GM12878 (cell line): ENCODE measurements at regions not wholly inside any gene's neighbourhood (a gene's known extent, or its start where the extent isn't known, plus 50 kb on each side); places are given as distances from the start of the nearest gene placed in this dataset.

Experiments used
- ATAC-seq: fragments of 200-7000 bp; cut with Tn5 transposase; 3 replicates; pipeline ENCODE4 v1.9.1; 2020; ENCODE audit warnings: mild to moderate bottlenecking, moderate library complexity
- BruUV-seq: library from RNA; stranded (reverse); fragments of 400-500 nt; replicated peaks from 2 replicates; lab custom pipeline; 2021; lab: Mats Ljungman, UMichigan
- CTCF ChIA-PET: fragments of 300-600 bp; sonication (Branson Sonifier 250); formaldehyde crosslinking; extraction: SDS; loops from one replicate; lab custom pipeline; 2021; ENCODE audit warnings: inconsistent platforms; lab: Yijun Ruan, JAX
- POLR2A ChIA-PET: fragments of 350-600 bp; formaldehyde crosslinking; extraction: SDS; loops from one replicate; lab custom pipeline; 2021; ENCODE audit warnings: inconsistent platforms; lab: Charles Lee
- RAD21 ChIA-PET: fragments of 300-600 bp; sonication (Branson Sonifier 250); formaldehyde crosslinking; loops from one replicate; lab custom pipeline; 2023; ENCODE audit warnings: antibody characterized with exemption; ENCODE audit not compliant: unreplicated experiment; lab: Charles Lee
- SMC1A ChIA-PET: fragments of 300-600 bp; sonication (Branson Sonifier 250); formaldehyde crosslinking; loops from one replicate; lab custom pipeline; 2023; ENCODE audit not compliant: unreplicated experiment, uncharacterized antibody; lab: Charles Lee
- DNase-seq: peaks from one replicate; pipeline ENCODE4 v3.0.0-alpha.2; 2011; ENCODE audit warnings: low read depth, low spot score
- FAIRE-seq: peaks from 3 replicates; lab custom pipeline; 2011; peaks lifted over from hg19 to GRCh38; lab: Jason Lieb, UNC
- H2AFZ ChIP-seq: 2 replicates; pipeline ENCODE4 v1.6.0; 2011; ENCODE audit warnings: low read depth, low read length, control low read depth; ENCODE audit not compliant: control insufficient read depth
- H3K27ac ChIP-seq: 2 replicates; pipeline ENCODE4 v1.5.1; 2011; ENCODE audit warnings: control low read depth; ENCODE audit not compliant: control insufficient read depth, insufficient read depth
- H3K27me3 ChIP-seq, 2 experiments: replicated peaks in 1 of 2; 2 replicates each; pipeline versions ENCODE4 v1.6.0 to v1.6.1; 2011; ENCODE audit warnings: low read length in 1 of 2; ENCODE audit not compliant: control insufficient read depth in 2 of 2, insufficient read depth in 2 of 2
- H3K36me3 ChIP-seq, 2 experiments: 2 replicates each; pipeline ENCODE4 v1.5.1; 2011; ENCODE audit warnings: low read length in 1 of 2; ENCODE audit not compliant: control insufficient read depth in 2 of 2, insufficient read depth in 2 of 2
- H3K4me1 ChIP-seq: 2 replicates; pipeline ENCODE4 v1.6.1; 2011; ENCODE audit warnings: mild to moderate bottlenecking, low read length, moderate library complexity, mixed read lengths; ENCODE audit not compliant: control insufficient read depth, insufficient read depth
- H3K4me2 ChIP-seq: 2 replicates; pipeline ENCODE4 v1.6.0; 2011; ENCODE audit warnings: control low read depth; ENCODE audit not compliant: control insufficient read depth, insufficient read depth
- H3K4me3 ChIP-seq: fragments of 200-600 bp; sonication (generic); 2 replicates; pipeline ENCODE4 v1.5.1; 2016
- H3K79me2 ChIP-seq: 2 replicates; pipeline ENCODE4 v1.6.0; 2011; ENCODE audit warnings: low read length; ENCODE audit not compliant: control insufficient read depth, insufficient read depth
- H3K9ac ChIP-seq: 2 replicates; pipeline ENCODE4 v1.8.0; 2011; ENCODE audit warnings: low read length, control low read depth, mixed read lengths; ENCODE audit not compliant: control insufficient read depth, insufficient read depth
- H3K9me3 ChIP-seq: replicated peaks from 3 replicates; pipeline ENCODE4 v1.5.1; 2011; ENCODE audit warnings: mild to moderate bottlenecking, low read length; ENCODE audit not compliant: control insufficient read depth, insufficient read depth
- H4K20me1 ChIP-seq: 2 replicates; pipeline ENCODE4 v1.6.0; 2011; ENCODE audit not compliant: control insufficient read depth, insufficient read depth
- CHD2 ChIP-seq: IDR thresholded peaks from 2 replicates; pipeline ENCODE4 v1.6.1; 2011; ENCODE audit warnings: low read depth, low read length, improper control_type of control experiment, borderline replicate concordance
- PAX5 ChIP-seq: IDR thresholded peaks from 2 replicates; pipeline ENCODE4 v1.6.1; 2011; ENCODE audit warnings: low read depth, low read length, borderline replicate concordance
- RAD21 ChIP-seq: IDR thresholded peaks from 2 replicates; pipeline ENCODE4 v1.6.1; 2011; ENCODE audit warnings: mild to moderate bottlenecking, low read depth, low read length, moderate library complexity; ENCODE audit not compliant: insufficient read depth
- WGBS: methylation state at CpG from one replicate; pipeline ENCODE4 v1.1.6; 2016; ENCODE audit warnings: low lambda C conversion rate; ENCODE audit not compliant: insufficient replicate concordance, insufficient coverage; ENCODE audit errors: missing lambda C conversion rate; 5-methylcytosine and 5-hydroxymethylcytosine counted together
- in situ Hi-C: fragments of 300-500 bp; cut with MboI; formaldehyde crosslinking; loops from 9 replicates; pipeline ENCODE4 v1.14.3; 2018; ENCODE audit warnings: mixed read lengths
- intact Hi-C: fragments of 100-400 bp; cut with micrococcal nuclease; formaldehyde crosslinking; loops from one replicate; pipeline ENCODE4 v1.14.2; 2022; ENCODE audit not compliant: unreplicated experiment
- TF ChIP-seq, protein P1 (sequence below): fragments of 450-650 bp; IDR thresholded peaks from 2 replicates; pipeline ENCODE4 v1.6.1; 2018; ENCODE audit warnings: borderline replicate concordance, mild to moderate bottlenecking; ENCODE audit not compliant: partially characterized antibody

DNA sequence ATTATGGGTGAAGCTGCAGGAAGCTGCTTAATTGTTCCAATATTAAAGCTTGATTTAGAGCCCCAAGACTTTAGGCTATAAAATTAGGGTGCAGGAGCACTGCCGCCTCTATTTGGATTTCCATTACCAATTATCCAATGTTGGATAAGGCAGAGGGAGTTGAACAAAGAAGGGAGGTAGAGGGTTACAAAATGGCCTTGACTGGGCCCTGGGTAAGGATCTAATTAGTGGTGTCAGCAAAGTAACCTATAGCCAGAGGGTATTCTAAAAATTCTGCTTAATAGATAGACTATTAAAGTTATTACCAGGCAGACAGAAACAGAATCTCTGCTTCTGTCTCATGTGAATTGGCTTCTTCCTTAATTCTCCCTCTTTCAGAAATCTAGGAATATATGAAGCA lies 50.3 kb upstream of the DPPA4 start (continued):
- TF ChIP-seq, protein P1, sequence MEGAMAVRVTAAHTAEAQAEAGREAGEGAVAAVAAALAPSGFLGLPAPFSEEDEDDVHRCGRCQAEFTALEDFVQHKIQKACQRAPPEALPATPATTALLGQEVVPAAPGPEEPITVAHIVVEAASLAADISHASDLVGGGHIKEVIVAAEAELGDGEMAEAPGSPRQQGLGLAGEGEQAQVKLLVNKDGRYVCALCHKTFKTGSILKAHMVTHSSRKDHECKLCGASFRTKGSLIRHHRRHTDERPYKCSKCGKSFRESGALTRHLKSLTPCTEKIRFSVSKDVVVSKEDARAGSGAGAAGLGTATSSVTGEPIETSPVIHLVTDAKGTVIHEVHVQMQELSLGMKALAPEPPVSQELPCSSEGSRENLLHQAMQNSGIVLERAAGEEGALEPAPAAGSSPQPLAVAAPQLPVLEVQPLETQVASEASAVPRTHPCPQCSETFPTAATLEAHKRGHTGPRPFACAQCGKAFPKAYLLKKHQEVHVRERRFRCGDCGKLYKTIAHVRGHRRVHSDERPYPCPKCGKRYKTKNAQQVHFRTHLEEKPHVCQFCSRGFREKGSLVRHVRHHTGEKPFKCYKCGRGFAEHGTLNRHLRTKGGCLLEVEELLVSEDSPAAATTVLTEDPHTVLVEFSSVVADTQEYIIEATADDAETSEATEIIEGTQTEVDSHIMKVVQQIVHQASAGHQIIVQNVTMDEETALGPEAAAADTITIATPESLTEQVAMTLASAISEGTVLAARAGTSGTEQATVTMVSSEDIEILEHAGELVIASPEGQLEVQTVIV = no peak

DNA sequence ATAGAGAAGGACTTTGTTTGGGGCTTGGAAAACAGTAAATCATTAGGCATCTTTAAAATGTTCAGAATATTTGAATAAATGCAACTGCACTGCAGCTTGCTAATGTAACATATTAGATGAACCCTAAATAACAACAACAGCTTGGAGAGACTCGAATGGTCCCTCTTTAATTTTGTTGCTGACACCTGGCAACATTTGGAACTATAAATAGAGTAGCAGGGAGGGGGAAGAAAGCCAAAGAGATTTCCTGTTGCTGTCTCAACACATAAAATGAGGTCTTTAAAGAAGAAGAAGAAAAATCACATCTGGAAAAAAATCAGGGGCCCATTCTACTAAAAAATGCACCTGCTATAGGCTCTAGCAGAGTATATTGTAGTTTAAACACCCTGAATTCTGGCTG lies 49.9 kb upstream of the DPPA4 start:
- no peak for ATAC-seq
- H3K27ac ChIP-seq = no peak overlapping the region
- H3K9ac ChIP-seq = no peak overlapping the region
- DNase-seq = no peak
- in situ Hi-C loops = no loop called here
- FAIRE-seq = no peak
- H3K4me2 ChIP-seq = no peak overlapping the region
- no peaks in the 10 kb centered on the region for H4K20me1 ChIP-seq
- no peaks in the 10 kb centered on the region for H3K36me3 ChIP-seq
- no peaks in the 10 kb centered on the region for H3K4me1 ChIP-seq
- intact Hi-C loops = no loop called here
- no peaks in the 10 kb centered on the region for H3K27me3 ChIP-seq
- WGBS = 6% methylated on average over 1 of the region's 1 CpG
- SMC1A ChIA-PET = no interaction called here
- BruUV-seq = no TSS peak
- no peak overlapping the region for H3K4me3 ChIP-seq
- RAD21 ChIA-PET = interaction anchor here (0.5 kb wide), 1 partner anchor 255 kb away, joined by 4 read pairs; no protein-coding TSS in a partner anchor
- POLR2A ChIA-PET = interaction anchor here (0.5 kb wide), 1 partner anchor 25 kb away, joined by 4 read pairs; no protein-coding TSS in a partner anchor
- no peak overlapping the region for H2AFZ ChIP-seq
- CTCF ChIA-PET = no interaction called here
- no peaks in the 10 kb centered on the region for H3K9me3 ChIP-seq
- TF ChIP-seq CHD2 (no peak), RAD21 (no peak), PAX5 (no peak)
- no peaks in the 10 kb centered on the region for H3K79me2 ChIP-seq
